Esophagus squamous epithelium (tissue), 5 donors: ENCODE measurements at regions not wholly inside any gene's neighbourhood (a gene's known extent, or its start where the extent isn't known, plus 50 kb on each side); places are given as distances from the start of the nearest gene placed in this dataset.

Source experiments
- DNase-seq: peaks from one replicate; lab custom pipeline; 2025; lab: John Stamatoyannopoulos, UW
- H3K27ac ChIP-seq, 4 donors: fragments of 200-600 bp; sonication (generic); one replicate each; pipeline ENCODE4 v1.5.1; 2016 to 2019; ENCODE audit warnings: mild to moderate bottlenecking in 1 of 4
- H3K27me3 ChIP-seq, 4 donors: fragments of 200-600 bp; sonication (generic); 1 replicate in 3 of 4; 2 replicates in 1 of 4; pipeline versions ENCODE4 v1.5.1 to v1.6.0; 2017 to 2021; ENCODE audit warnings: antibody characterized with exemption in 1 of 4
- H3K36me3 ChIP-seq, 3 donors: fragments of 200-600 bp; sonication (generic); one replicate each; pipeline ENCODE4 v1.5.1; 2016 to 2019
- H3K4me1 ChIP-seq, 3 donors: fragments of 200-600 bp; sonication (generic); one replicate each; pipeline ENCODE4 v1.5.1; 2017 to 2019
- H3K4me3 ChIP-seq, 4 donors: fragments of 200-600 bp; sonication (generic); 1 replicate in 3 of 4; 2 replicates in 1 of 4; pipeline ENCODE4 v1.5.1; 2016 to 2019; ENCODE audit warnings: mild to moderate bottlenecking in 2 of 4, moderate library complexity in 1 of 4
- H3K9me3 ChIP-seq, 3 donors: fragments of 200-600 bp; sonication (generic); one replicate each; pipeline ENCODE4 v1.5.1; 2016 to 2019
- CTCF ChIP-seq, 6 experiments: fragments of 450-650 bp in 4 of 6; fragments of 200-600 bp in 2 of 6; sonication (generic) in 2 of 6; IDR thresholded peaks; one replicate each; pipeline ENCODE4 v1.5.1; 2016 to 2019; ENCODE audit warnings: antibody characterized with exemption in 6 of 6, mild to moderate bottlenecking in 4 of 6, moderate library complexity in 4 of 6
- POLR2A ChIP-seq, 4 donors: fragments of 450-650 bp; IDR thresholded peaks; one replicate each; pipeline ENCODE4 v1.6.1; 2017; ENCODE audit warnings: antibody characterized with exemption in 4 of 4, mild to moderate bottlenecking in 4 of 4, moderate library complexity in 3 of 4
- WGBS, 2 donors: methylation state at CpG; one replicate each; pipeline ENCODE4 v1.1.5; 2018; 5-methylcytosine and 5-hydroxymethylcytosine counted together
- intact Hi-C: fragments of 100-400 bp; cut with DNase I; formaldehyde crosslinking; loops from one replicate; pipeline ENCODE4 v1.15.0; 2022
- donor health status: DM: yes; HTN: yes; CAD: no.

DNA sequence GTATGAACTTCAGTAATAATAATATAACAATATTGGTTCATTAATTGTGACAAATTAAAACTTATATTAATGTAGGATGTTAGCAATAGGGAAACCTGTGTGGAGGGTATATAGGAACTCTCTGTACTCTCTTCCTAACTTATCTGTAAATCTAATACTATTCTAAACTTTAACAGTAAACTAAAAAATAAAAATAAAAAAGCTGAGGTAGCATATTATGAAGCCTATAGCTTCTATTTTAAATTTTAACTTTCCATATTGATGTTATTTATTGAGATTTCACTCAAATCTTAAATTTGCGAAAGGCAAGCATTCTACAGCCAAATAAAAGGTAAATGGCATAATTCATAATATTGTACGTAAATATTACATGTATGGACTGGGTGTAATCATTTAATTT is 326.4 kb downstream of the MEI4 start:
- intact Hi-C loops: no loop called here
- H3K4me1 ChIP-seq: no peaks in the 10 kb centered on the region
- no peak for DNase-seq
- H3K27me3 ChIP-seq: no peaks in the 10 kb centered on the region
- no peaks in the 10 kb centered on the region for H3K9me3 ChIP-seq
- H3K27ac ChIP-seq: no peak overlapping the region
- TF ChIP-seq POLR2A (IDR thresholded peaks at IDR 0.05): no peak
- no peak for TF ChIP-seq CTCF (IDR thresholded peaks at IDR 0.05)
- no peaks in the 10 kb centered on the region for H3K36me3 ChIP-seq
- no peak overlapping the region for H3K4me3 ChIP-seq
- 75 to 79% methylated on average over 2 of the region's 2 CpGs for WGBS, 2 donors

DNA sequence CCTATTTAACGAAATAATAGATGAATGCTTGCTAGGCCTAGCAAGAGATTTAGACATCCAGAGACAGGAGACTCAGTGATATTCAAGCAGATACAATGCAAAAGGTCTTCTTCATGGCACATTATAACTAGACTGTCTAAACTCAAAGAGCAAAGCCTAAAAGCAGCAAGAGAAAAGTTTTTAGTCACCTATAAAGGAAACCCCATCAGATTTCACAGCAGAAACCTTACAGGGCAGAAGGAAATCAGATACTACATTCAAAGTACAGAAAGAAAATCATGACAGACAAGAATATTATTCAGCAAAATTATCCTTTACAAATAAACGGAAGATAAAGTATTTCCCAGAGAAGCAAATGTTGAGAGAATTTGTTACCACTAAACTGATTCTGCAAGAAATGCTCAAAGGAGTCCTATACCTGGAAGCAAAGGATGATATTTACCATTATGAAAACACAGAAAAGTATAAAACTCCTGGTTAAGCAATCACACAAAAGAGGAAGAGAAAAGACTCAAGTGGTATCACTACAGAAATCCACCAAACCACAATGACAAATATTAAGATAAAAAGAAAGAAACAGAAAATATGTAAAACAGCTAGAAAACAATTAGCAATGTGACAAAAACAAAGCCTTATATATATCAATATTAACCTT is 333.7 kb downstream of the MEI4 start:
- Histone ChIP-seq H3K27ac (no peak overlapping the region), H3K27me3 (no peaks in the 10 kb centered on the region), H3K36me3 (no peaks in the 10 kb centered on the region), H3K4me3 (no peak overlapping the region), H3K9me3 (peaks cover 0 to 16% (median 3%) of the 10 kb centered on the region in 3 donors), H3K4me1 (no peaks in the 10 kb centered on the region)
- 67 to 76% methylated on average over 2 of the region's 2 CpGs for WGBS, 2 donors
- TF ChIP-seq CTCF (IDR thresholded peaks at IDR 0.05): no peak
- no peak for TF ChIP-seq POLR2A (IDR thresholded peaks at IDR 0.05)
- no peak for DNase-seq
- intact Hi-C loops: no loop called here

DNA sequence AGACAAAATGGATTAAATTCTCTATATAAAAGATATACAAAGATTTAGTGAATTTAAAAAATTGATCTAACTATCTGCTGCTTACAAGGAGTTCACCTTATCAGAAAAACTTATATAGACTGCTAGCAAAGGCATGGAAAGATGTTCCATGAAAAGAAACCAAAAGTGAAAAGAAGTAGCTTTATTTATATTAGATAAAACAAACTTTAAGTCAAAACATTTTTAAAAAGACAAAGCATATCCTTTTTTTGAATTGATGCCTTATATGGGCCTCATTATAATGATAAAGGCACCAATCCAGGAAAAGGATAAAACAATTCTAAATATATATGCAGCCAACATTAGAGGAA is 334.2 kb downstream of the MEI4 start:
- H3K27ac ChIP-seq: no peak overlapping the region
- no peak for DNase-seq
- TF ChIP-seq CTCF (IDR thresholded peaks at IDR 0.05): no peak
- TF ChIP-seq POLR2A (IDR thresholded peaks at IDR 0.05): no peak
- H3K27me3 ChIP-seq: no peaks in the 10 kb centered on the region
- H3K9me3 ChIP-seq: peaks cover 0 to 16% (median 3%) of the 10 kb centered on the region in 3 donors
- H3K36me3 ChIP-seq: no peaks in the 10 kb centered on the region
- H3K4me1 ChIP-seq: no peaks in the 10 kb centered on the region
- intact Hi-C loops: no loop called here
- H3K4me3 ChIP-seq: no peak overlapping the region

GRCh38 chr6:78010130-78010529 is 357.3 kb downstream of the MEI4 start:
- Histone ChIP-seq H3K4me1 (no peaks in the 10 kb centered on the region), H3K9me3 (peaks cover 0 to 8% (median 4%) of the 10 kb centered on the region in 3 donors), H3K27ac (no peak overlapping the region), H3K4me3 (no peak overlapping the region), H3K36me3 (no peaks in the 10 kb centered on the region), H3K27me3 (no peaks in the 10 kb centered on the region)
- DNase-seq: no peak
- intact Hi-C loops: no loop called here
- TF ChIP-seq POLR2A (IDR thresholded peaks at IDR 0.05): no peak
- TF ChIP-seq CTCF (IDR thresholded peaks at IDR 0.05): no peak
- 56 to 62% methylated on average over 1 of the region's 1 CpG for WGBS, 2 donors

DNA sequence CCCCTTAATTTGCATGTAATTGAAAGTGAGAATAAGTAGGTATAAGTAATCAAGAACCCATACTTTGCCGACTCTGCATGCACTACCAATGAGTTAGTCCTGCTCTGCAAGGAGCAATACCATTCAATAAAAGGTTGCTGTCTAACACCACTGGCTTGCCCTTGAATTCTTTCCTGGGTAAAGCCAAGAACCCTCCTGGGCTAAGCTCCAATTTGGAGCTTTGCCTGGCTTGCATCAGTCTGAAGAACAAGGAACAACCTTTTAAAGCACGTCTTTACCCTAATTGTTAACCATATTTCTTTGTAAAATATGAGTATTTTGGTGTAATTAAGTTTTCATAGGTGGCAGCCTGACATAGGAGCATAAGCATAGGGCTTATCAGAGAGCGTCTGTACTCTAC is 367.7 kb downstream of the MEI4 start:
- H3K27ac ChIP-seq: no peak overlapping the region
- DNase-seq: no peak
- peaks cover 0 to 4% (median 0%) of the 10 kb centered on the region in 3 donors for H3K9me3 ChIP-seq
- H3K4me3 ChIP-seq: no peak overlapping the region
- no peaks in the 10 kb centered on the region for H3K27me3 ChIP-seq
- H3K4me1 ChIP-seq: no peaks in the 10 kb centered on the region
- no peaks in the 10 kb centered on the region for H3K36me3 ChIP-seq
- TF ChIP-seq POLR2A (IDR thresholded peaks at IDR 0.05): no peak
- no peak for TF ChIP-seq CTCF (IDR thresholded peaks at IDR 0.05)
- 75 to 85% methylated on average over 3 of the region's 3 CpGs for WGBS, 2 donors
- intact Hi-C loops: no loop called here
